T-cell (primary cell): ENCODE measurements at regions not wholly inside any gene's neighbourhood (a gene's known extent, or its start where the extent isn't known, plus 50 kb on each side); places are given as distances from the start of the nearest gene placed in this dataset.

Experiments
- ATAC-seq, 4 experiments: fragments of 200-7000 bp in 3 of 4; fragments of 150-1000 bp in 1 of 4; cut with Tn5 transposase; replicated peaks in 1 of 4; 1 replicate in 3 of 4; 2 replicates in 1 of 4; pipeline ENCODE4 v1.10.0; 2021; ENCODE audit warnings: moderate library complexity in 3 of 4, mild to moderate bottlenecking in 2 of 4, moderate number of reproducible peaks in 1 of 4
- CTCF ChIA-PET, 2 donors: fragments of 300-600 bp; sonication (Branson Sonifier 250); formaldehyde crosslinking; loops; one replicate each; lab custom pipeline; 2022; ENCODE audit warnings: antibody characterized with exemption in 2 of 2; lab: Charles Lee
- POLR2A ChIA-PET, 2 donors: fragments of 300-600 bp; sonication (Branson Sonifier 250); formaldehyde crosslinking; loops; one replicate each; lab custom pipeline; 2022; ENCODE audit warnings: antibody characterized with exemption in 2 of 2; lab: Charles Lee
- DNase-seq, 35 experiments: peaks; one replicate each; pipeline versions ENCODE4 v3.0.0 to v3.0.0-alpha.2; 2013 to 2023
- H3K27ac ChIP-seq: one replicate; pipeline ENCODE4 v1.5.1; 2013; ENCODE audit warnings: low read length
- H3K27me3 ChIP-seq, 2 experiments: replicated peaks in 1 of 2; 1 replicate in 1 of 2; 2 replicates in 1 of 2; pipeline versions ENCODE4 v1.6.1 to v1.7.0; 2013; ENCODE audit warnings: low read length in 1 of 2, mixed read lengths in 1 of 2; ENCODE audit not compliant: control insufficient read depth in 2 of 2, insufficient read depth in 2 of 2; ENCODE audit errors: extremely low read depth in 1 of 2
- H3K36me3 ChIP-seq, 2 donors: 1 replicate in 1 of 2; 2 replicates in 1 of 2; pipeline versions ENCODE4 v1.6.1 to v1.7.0; 2013; ENCODE audit warnings: low read length in 1 of 2; ENCODE audit not compliant: control insufficient read depth in 2 of 2, insufficient read depth in 1 of 2; ENCODE audit errors: extremely low read depth in 1 of 2
- H3K4me1 ChIP-seq, 2 experiments: 1 replicate in 1 of 2; 2 replicates in 1 of 2; pipeline versions ENCODE4 v1.6.1 to v1.7.0; 2013; ENCODE audit warnings: low read length in 2 of 2, mixed read lengths in 1 of 2; ENCODE audit not compliant: insufficient read depth in 2 of 2, control insufficient read depth in 1 of 2; ENCODE audit errors: extremely low read depth in 1 of 2
- H3K4me3 ChIP-seq, 2 donors: 1 replicate in 1 of 2; 2 replicates in 1 of 2; pipeline versions ENCODE4 v1.5.1 to v1.7.0; 2013; ENCODE audit warnings: mild to moderate bottlenecking in 2 of 2, low read length in 1 of 2, moderate library complexity in 1 of 2; ENCODE audit not compliant: control insufficient read depth in 1 of 2; ENCODE audit errors: extremely low read depth in 1 of 2
- H3K9me3 ChIP-seq: 2 replicates; pipeline ENCODE4 v1.7.0; 2013
- H3K27ac Mint-ChIP-seq, 2 donors: one replicate each; pipeline ENCODE4 v1.8.0; 2020 to 2021; ENCODE audit warnings: mild to moderate bottlenecking in 2 of 2, mixed read lengths in 2 of 2
- H3K27me3 Mint-ChIP-seq, 2 donors: one replicate each; pipeline ENCODE4 v1.8.0; 2021 to 2022; ENCODE audit warnings: mixed read lengths in 2 of 2
- H3K36me3 Mint-ChIP-seq: one replicate; pipeline ENCODE4 v1.8.0; 2021; ENCODE audit warnings: mixed read lengths
- H3K4me1 Mint-ChIP-seq, 3 donors: one replicate each; pipeline ENCODE4 v1.8.0; 2020 to 2022; ENCODE audit warnings: mixed read lengths in 3 of 3, mild to moderate bottlenecking in 1 of 3
- H3K4me3 Mint-ChIP-seq, 3 donors: one replicate each; pipeline ENCODE4 v1.8.0; 2020 to 2022; ENCODE audit warnings: mild to moderate bottlenecking in 3 of 3, mixed read lengths in 3 of 3, moderate library complexity in 3 of 3
- H3K9me3 Mint-ChIP-seq, 3 donors: one replicate each; pipeline ENCODE4 v1.8.0; 2020 to 2022; ENCODE audit warnings: mixed read lengths in 3 of 3
- WGBS: methylation state at CpG from one replicate; pipeline ENCODE4 v1.1.5; 2013; ENCODE audit warnings: missing lambda C conversion rate; ENCODE audit not compliant: insufficient coverage; 5-methylcytosine and 5-hydroxymethylcytosine counted together

- H3K9me3 Mint-ChIP-seq, result no peaks in the 10 kb centered on the region
- H3K27me3 Mint-ChIP-seq, result peaks cover 20 to 41% of the 10 kb centered on the region in 2 donors
- no peak overlapping the region for H3K4me3 ChIP-seq
- H3K36me3 ChIP-seq, result no peaks in the 10 kb centered on the region
- H3K27me3 ChIP-seq, result peaks cover 0 to 11% of the 10 kb centered on the region in 2 experiments
- DNase-seq, result no peak
- WGBS, result no CpG with 5 or more reads among the region's 1 CpG
- no peaks in the 10 kb centered on the region for H3K4me1 ChIP-seq
- ATAC-seq, result no peak
- H3K27ac ChIP-seq, result no peak overlapping the region
- H3K4me1 Mint-ChIP-seq, result no peaks in the 10 kb centered on the region
- H3K4me3 Mint-ChIP-seq, result no peak overlapping the region
- ChIA-PET POLR2A (no interaction called here), CTCF (no interaction called here)
- H3K27ac Mint-ChIP-seq, result no peak overlapping the region
- no peaks in the 10 kb centered on the region for H3K36me3 Mint-ChIP-seq
- no peaks in the 10 kb centered on the region for H3K9me3 ChIP-seq
Observed at GRCh38 chr16:80489173-80489572, 51.6 kb upstream of the DYNLRB2 start.

GRCh38 chr16:80488167-80488566, 52.6 kb upstream of the DYNLRB2 start:
- H3K4me3 Mint-ChIP-seq, result no peak overlapping the region
- H3K4me3 ChIP-seq, result no peak overlapping the region
- peaks cover 20 to 45% of the 10 kb centered on the region in 2 donors for H3K27me3 Mint-ChIP-seq

GRCh38 chr16:80480664-80481063, 60.1 kb upstream of the DYNLRB2 start:
- 100% methylated on average over 1 of the region's 4 CpGs for WGBS
- H3K27ac ChIP-seq, result no peak overlapping the region

More at GRCh38 chr16:80488167-80488566, 52.6 kb upstream of the DYNLRB2 start:
- CTCF ChIA-PET, result no interaction called here
- Histone ChIP-seq H3K27me3 (peaks cover 0 to 11% of the 10 kb centered on the region in 2 experiments), H3K4me1 (no peaks in the 10 kb centered on the region), H3K27ac (no peak overlapping the region), H3K9me3 (no peaks in the 10 kb centered on the region), H3K36me3 (no peaks in the 10 kb centered on the region)
- ATAC-seq (no peak), DNase-seq (no peak)
- no peaks in the 10 kb centered on the region for H3K4me1 Mint-ChIP-seq
- 60% methylated on average over 1 of the region's 2 CpGs for WGBS
- H3K9me3 Mint-ChIP-seq, result no peaks in the 10 kb centered on the region
- no peaks in the 10 kb centered on the region for H3K36me3 Mint-ChIP-seq
- no peak overlapping the region for H3K27ac Mint-ChIP-seq
- POLR2A ChIA-PET, result no interaction called here

GRCh38 chr16:80477838-80478237, 63.0 kb upstream of the DYNLRB2 start:
- no peak overlapping the region for H3K27ac Mint-ChIP-seq
- Histone ChIP-seq H3K27me3 (no peaks in the 10 kb centered on the region), H3K4me1 (no peaks in the 10 kb centered on the region), H3K36me3 (no peaks in the 10 kb centered on the region), H3K9me3 (no peaks in the 10 kb centered on the region), H3K4me3 (no peak overlapping the region), H3K27ac (no peak overlapping the region)
- no peak for ATAC-seq
- no peak overlapping the region for H3K4me3 Mint-ChIP-seq
- WGBS, result no CpG with 5 or more reads among the region's 2 CpGs
- H3K9me3 Mint-ChIP-seq, result no peaks in the 10 kb centered on the region
- ChIA-PET CTCF (no interaction called here), POLR2A (no interaction called here)
- no peaks in the 10 kb centered on the region for H3K4me1 Mint-ChIP-seq
- no peaks in the 10 kb centered on the region for H3K36me3 Mint-ChIP-seq
- peaks cover 19% of the 10 kb centered on the region in 2 donors for H3K27me3 Mint-ChIP-seq
- DNase-seq, result no peak

More at GRCh38 chr16:80480664-80481063, 60.1 kb upstream of the DYNLRB2 start:
- Histone ChIP-seq H3K9me3 (no peaks in the 10 kb centered on the region), H3K36me3 (no peaks in the 10 kb centered on the region), H3K4me1 (no peaks in the 10 kb centered on the region), H3K4me3 (no peak overlapping the region), H3K27me3 (peaks cover 0 to 5% of the 10 kb centered on the region in 2 experiments)
- no peaks in the 10 kb centered on the region for H3K4me1 Mint-ChIP-seq
- H3K27ac Mint-ChIP-seq, result no peak overlapping the region
- ATAC-seq (no peak), DNase-seq (no peak)
- H3K4me3 Mint-ChIP-seq, result no peak overlapping the region
- POLR2A ChIA-PET, result interaction anchor here in 1 of 2 donors (0.8 kb wide), 1 partner anchor 23 kb away, joined by 5 read pairs; no protein-coding TSS in a partner anchor
- CTCF ChIA-PET, result no interaction called here
- H3K9me3 Mint-ChIP-seq, result no peaks in the 10 kb centered on the region
- no peaks in the 10 kb centered on the region for H3K36me3 Mint-ChIP-seq
- H3K27me3 Mint-ChIP-seq, result peaks cover 19 to 22% of the 10 kb centered on the region in 2 donors

GRCh38 chr16:80468029-80468428, 72.8 kb upstream of the DYNLRB2 start:
- ChIA-PET POLR2A (no interaction called here), CTCF (no interaction called here)
- Mint-ChIP-seq H3K36me3 (no peaks in the 10 kb centered on the region), H3K9me3 (no peaks in the 10 kb centered on the region), H3K27me3 (peaks cover 10 to 36% of the 10 kb centered on the region in 2 donors), H3K4me1 (peaks cover 4 to 6% (median 4%) of the 10 kb centered on the region in 3 donors), H3K27ac (no peak overlapping the region), H3K4me3 (no peak overlapping the region)
- H3K36me3 ChIP-seq, result no peaks in the 10 kb centered on the region
- no peak overlapping the region for H3K4me3 ChIP-seq
- DNase-seq (no peak), ATAC-seq (no peak)
- 90% methylated on average over 5 of the region's 8 CpGs for WGBS
- H3K27ac ChIP-seq, result no peak overlapping the region
- H3K27me3 ChIP-seq, result peaks cover 0 to 18% of the 10 kb centered on the region in 2 experiments
- H3K9me3 ChIP-seq, result no peaks in the 10 kb centered on the region
- H3K4me1 ChIP-seq, result peaks cover 0 to 6% of the 10 kb centered on the region in 2 experiments

- Mint-ChIP-seq H3K4me1 (peaks cover 4 to 6% (median 4%) of the 10 kb centered on the region in 3 donors), H3K36me3 (no peaks in the 10 kb centered on the region), H3K4me3 (no peak overlapping the region), H3K9me3 (no peaks in the 10 kb centered on the region), H3K27me3 (peaks cover 14 to 36% of the 10 kb centered on the region in 2 donors), H3K27ac (no peak overlapping the region)
- 24% methylated on average over 17 of the region's 24 CpGs for WGBS
- Histone ChIP-seq H3K27me3 (peaks cover 0 to 18% of the 10 kb centered on the region in 2 experiments), H3K4me1 (peaks cover 0 to 6% of the 10 kb centered on the region in 2 experiments), H3K4me3 (no peak overlapping the region), H3K27ac (no peak overlapping the region), H3K36me3 (no peaks in the 10 kb centered on the region), H3K9me3 (no peaks in the 10 kb centered on the region)
- DNase-seq (peak in 34 of 35 experiments; percentile 12 to 77 (median 43)), ATAC-seq (peak; percentile 37 to 74 (median 58))
- POLR2A ChIA-PET, result interaction anchor here in 1 of 2 donors (0.6 kb wide), 1 partner anchor 1481 kb away, joined by 3 read pairs; no protein-coding TSS in a partner anchor
- CTCF ChIA-PET, result interaction anchor here (0.6 to 1.2 kb wide), 7 partner anchors 8 to 1696 kb away, joined by 3 to 6 read pairs (median 4); no protein-coding TSS in a partner anchor
Observed at GRCh38 chr16:80466024-80466987, 74.5 kb upstream of the DYNLRB2 start.
